Heart left ventricle (tissue), 13 donors: ENCODE measurements at regions not wholly inside any gene's neighbourhood (a gene's known extent, or its start where the extent isn't known, plus 50 kb on each side); places are given as distances from the start of the nearest gene placed in this dataset.

Experiments
- CTCF ChIP-seq, 12 donors: fragments of 200-600 bp; sonication (generic) in 4 of 12; IDR thresholded peaks; one replicate each; pipeline versions ENCODE4 v1.5.0 to v1.8.0; 2018 to 2022; ENCODE audit warnings: antibody characterized with exemption in 12 of 12, mild to moderate bottlenecking in 5 of 12
- POLR2A ChIP-seq, 2 donors: fragments of 450-650 bp; IDR thresholded peaks; one replicate each; pipeline ENCODE4 v1.6.1; 2017; ENCODE audit warnings: antibody characterized with exemption in 2 of 2, mild to moderate bottlenecking in 2 of 2, moderate library complexity in 2 of 2
- donor health status: ischemic (EF 13 %, LVEDD 7.1; RV severe dilation, severe dysfunction).
- donor health status: DM: no; HTN: yes; CAD: no.
- donor health status: DM: no; HTN: no; CAD: no.
- donor health status: ischemic (EF 25% LVEDD 6.9; RV normal size, moderate dysfunction).
- donor health status: ischemic (EF 25% LVEDD 5.7; RV mildly dilated, moderate dysfunction).
- donor health status: ischemic (EF 35%, LVEDD 5.7; RV mildly dilated, moderate dysfunction).
- donor health status: nonischemic (EF 11% LVEDD 7.7; RV severe dilation, severe dysfunction).
- donor health status: DM: yes; HTN: yes; CAD: no.
- donor health status: PGD.
- donor health status: ischemic (EF 29% LVEDD 5.4; RV normal size, mild dysfunction).
- donor health status: nonischemic (EF 23%, LVEDD 6.1; RV moderate dilation, normal function).

DNA sequence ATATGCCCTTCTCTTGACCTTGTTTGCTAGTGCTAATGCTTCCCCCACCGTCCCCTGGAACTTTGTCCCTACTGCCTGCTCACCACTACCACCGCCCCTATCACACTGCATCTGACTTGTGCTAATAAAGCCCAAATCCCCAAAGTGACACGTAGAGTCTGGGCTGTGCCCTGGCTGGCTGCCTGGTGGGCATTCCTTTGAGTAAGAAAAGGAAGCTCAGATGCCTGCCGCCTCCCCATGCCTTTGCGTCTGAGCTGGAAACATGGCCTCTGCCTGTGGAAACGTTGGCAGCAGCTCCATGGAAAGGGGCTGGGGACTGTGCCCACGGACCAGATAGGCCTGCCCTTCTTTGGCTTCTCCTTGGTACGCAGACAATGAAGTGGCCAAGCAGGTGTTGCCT is 138.3 kb downstream of the CYP26A1 start:
- TF ChIP-seq CTCF (IDR thresholded peaks at IDR 0.05) (no peak), POLR2A (IDR thresholded peaks at IDR 0.05) (no peak)
